Brain microvascular endothelial cell (primary cell): ENCODE measurements at regions not wholly inside any gene's neighbourhood (a gene's known extent, or its start where the extent isn't known, plus 50 kb on each side); places are given as distances from the start of the nearest gene placed in this dataset.

Experiments
- DNase-seq: peaks from one replicate; pipeline ENCODE4 v3.0.0-alpha.2; 2020
- H3K27ac ChIP-seq: fragments of 250-450 bp; sonication (Bioruptor Pico); 2 replicates; pipeline ENCODE4 v1.5.1; 2020; ENCODE audit warnings: mild to moderate bottlenecking, moderate library complexity
- H3K27me3 ChIP-seq: fragments of 250-450 bp; sonication (Bioruptor Pico); replicated peaks from 2 replicates; pipeline ENCODE4 v1.5.1; 2020; ENCODE audit warnings: mild to moderate bottlenecking
- H3K36me3 ChIP-seq: fragments of 250-450 bp; sonication (Bioruptor Pico); replicated peaks from 2 replicates; pipeline ENCODE4 v1.5.1; 2020; ENCODE audit warnings: mild to moderate bottlenecking
- H3K4me3 ChIP-seq: 2 replicates; pipeline ENCODE4 v1.5.1; 2011; ENCODE audit warnings: low read depth, mild to moderate bottlenecking, control low read depth, low read length, moderate library complexity
- CTCF ChIP-seq: IDR thresholded peaks from 2 replicates; pipeline ENCODE4 v1.5.1; 2011; ENCODE audit warnings: low read depth, mild to moderate bottlenecking, moderate library complexity, low read length, control low read depth, inconsistent platforms; ENCODE audit errors: missing control alignments
- in situ Hi-C: cut with HindIII; loops from 2 replicates; pipeline ENCODE4 v1.10.0; 2017; ENCODE audit warnings: low sequenced_read_pairs, low pct_ligation_motif_present

- Histone ChIP-seq H3K27me3 (no peaks in the 10 kb centered on the region), H3K4me3 (no peak overlapping the region), H3K27ac (no peak overlapping the region), H3K36me3 (no peaks in the 10 kb centered on the region)
- DNase-seq = no peak
- in situ Hi-C loops = no loop called here
- no peak for TF ChIP-seq CTCF
These were observed 342.2 kb upstream of the PKDCC start for GRCh38 chr2:41705634-41706033.

GRCh38 chr2:41706286-41706685 lies 341.5 kb upstream of the PKDCC start:
- in situ Hi-C loops = no loop called here
- TF ChIP-seq CTCF = no peak
- H3K4me3 ChIP-seq = no peak overlapping the region
- no peaks in the 10 kb centered on the region for H3K27me3 ChIP-seq
- no peak for DNase-seq
- no peak overlapping the region for H3K27ac ChIP-seq
- H3K36me3 ChIP-seq = no peaks in the 10 kb centered on the region

- no peaks in the 10 kb centered on the region for H3K27me3 ChIP-seq
- DNase-seq = no peak
- no peak overlapping the region for H3K4me3 ChIP-seq
- no peak for TF ChIP-seq CTCF
- no peak overlapping the region for H3K27ac ChIP-seq
- H3K36me3 ChIP-seq = no peaks in the 10 kb centered on the region
- in situ Hi-C loops = no loop called here
These were observed 339.9 kb upstream of the PKDCC start for GRCh38 chr2:41707790-41708451.

GRCh38 chr2:41709702-41710599 lies 337.9 kb upstream of the PKDCC start:
- no peak for DNase-seq
- no peaks in the 10 kb centered on the region for H3K27me3 ChIP-seq
- no peak overlapping the region for H3K27ac ChIP-seq
- no peak for TF ChIP-seq CTCF
- no peaks in the 10 kb centered on the region for H3K36me3 ChIP-seq
- in situ Hi-C loops = no loop called here
- H3K4me3 ChIP-seq = no peak overlapping the region

- no peak for DNase-seq
These were observed 336.9 kb upstream of the PKDCC start for GRCh38 chr2:41710944-41711343.

More at GRCh38 chr2:41710944-41711343, 336.9 kb upstream of the PKDCC start:
- Histone ChIP-seq H3K36me3 (no peaks in the 10 kb centered on the region), H3K27ac (no peak overlapping the region), H3K4me3 (no peak overlapping the region), H3K27me3 (no peaks in the 10 kb centered on the region)
- in situ Hi-C loops = no loop called here
- no peak for TF ChIP-seq CTCF
